A673 (cell line): ENCODE measurements at regions not wholly inside any gene's neighbourhood (a gene's known extent, or its start where the extent isn't known, plus 50 kb on each side); places are given as distances from the start of the nearest gene placed in this dataset.
A peak's percentile ranks its signal among the peaks of the same experiment; 100 is the strongest.

Experiments used
- BruUV-seq: library from RNA; stranded (reverse); fragments of 400-500 nt; replicated peaks from 2 replicates; lab custom pipeline; 2021; lab: Mats Ljungman, UMichigan
- CTCF ChIA-PET: fragments of 300-600 bp; sonication (Branson Sonifier 250); formaldehyde crosslinking; loops from one replicate; lab custom pipeline; 2022; ENCODE audit warnings: antibody characterized with exemption; lab: Charles Lee
- POLR2A ChIA-PET: fragments of 300-600 bp; sonication (Branson Sonifier 250); formaldehyde crosslinking; loops from one replicate; lab custom pipeline; 2022; ENCODE audit warnings: antibody characterized with exemption; ENCODE audit not compliant: low non-redundant PET; lab: Charles Lee
- DNase-seq: peaks from one replicate; pipeline ENCODE4 v3.0.0-alpha.2; 2015; ENCODE audit warnings: low spot score
- H3K27ac ChIP-seq: fragments of 200-600 bp; sonication (generic); 2 replicates; pipeline ENCODE4 v1.5.1; 2016; ENCODE audit warnings: mixed run types, low read depth, mild to moderate bottlenecking, mixed read lengths, antibody characterized with exemption, low read length; ENCODE audit not compliant: poor library complexity, severe bottlenecking
- H3K27me3 ChIP-seq: fragments of 200-600 bp; sonication (generic); replicated peaks from 2 replicates; pipeline ENCODE4 v1.6.1; 2017; ENCODE audit warnings: mixed run types, low read depth, mild to moderate bottlenecking, mixed read lengths, antibody characterized with exemption, low read length; ENCODE audit not compliant: insufficient read depth, poor library complexity
- H3K36me3 ChIP-seq: fragments of 200-600 bp; sonication (generic); 2 replicates; pipeline ENCODE4 v1.6.1; 2016; ENCODE audit warnings: mixed run types, mild to moderate bottlenecking, mixed read lengths, antibody characterized with exemption, low read length; ENCODE audit not compliant: insufficient read depth, poor library complexity, severe bottlenecking
- H3K4me1 ChIP-seq: fragments of 200-600 bp; sonication (generic); 2 replicates; pipeline ENCODE4 v1.6.1; 2017; ENCODE audit warnings: mixed run types, mild to moderate bottlenecking, mixed read lengths, antibody characterized with exemption, low read length; ENCODE audit not compliant: insufficient read depth, poor library complexity, severe bottlenecking
- H3K4me3 ChIP-seq: fragments of 200-600 bp; sonication (generic); 2 replicates; pipeline ENCODE4 v1.5.1; 2016; ENCODE audit warnings: low read depth, mixed run types, mild to moderate bottlenecking, mixed read lengths, low read length; ENCODE audit not compliant: poor library complexity, severe bottlenecking
- H3K9me3 ChIP-seq: fragments of 200-600 bp; sonication (generic); 2 replicates; pipeline ENCODE4 v1.6.1; 2016; ENCODE audit warnings: mixed run types, low read depth, mild to moderate bottlenecking, mixed read lengths, antibody characterized with exemption, low read length; ENCODE audit not compliant: poor library complexity, severe bottlenecking
- EZH2 ChIP-seq: fragments of 200-600 bp; sonication (generic); IDR thresholded peaks from 2 replicates; pipeline ENCODE4 v1.6.1; 2017; ENCODE audit warnings: borderline replicate concordance, low read depth, mild to moderate bottlenecking, mixed read lengths, antibody characterized with exemption, low read length; ENCODE audit not compliant: poor library complexity, severe bottlenecking
- intact Hi-C: fragments of 100-400 bp; cut with micrococcal nuclease; formaldehyde crosslinking; loops from one replicate; pipeline ENCODE4 v1.10.0; 2022; ENCODE audit not compliant: unreplicated experiment
- TF ChIP-seq, protein P1 (sequence below): fragments of 300-800, 200-600 bp; sonication (generic); conservative IDR thresholded peaks from 2 replicates; pipeline ENCODE4 v1.5.1; 2017; ENCODE audit warnings: low read depth, mild to moderate bottlenecking, antibody characterized with exemption, low read length, moderate library complexity, mixed read lengths

DNA sequence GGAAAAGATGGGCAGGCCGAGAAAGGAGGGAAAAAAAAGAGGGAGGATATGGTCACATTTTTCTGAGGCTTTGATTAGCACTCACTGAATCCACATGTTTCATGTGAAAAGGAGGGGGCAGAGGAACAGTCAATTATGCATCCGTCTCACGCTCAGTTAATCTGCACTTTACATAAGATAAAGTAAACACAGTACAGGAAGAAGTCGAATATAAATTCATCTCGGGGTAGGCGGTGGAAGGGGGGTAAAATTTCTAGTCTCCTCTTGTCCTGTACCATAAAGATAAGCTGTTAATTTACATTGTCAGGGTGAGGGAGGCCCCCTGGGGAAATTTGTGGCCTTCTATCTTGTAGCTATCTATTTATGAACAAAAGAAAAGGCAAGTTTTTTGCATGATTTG, 73.1 kb upstream of the CES5A start:
- DNase-seq = peak; percentile 4
- no TSS peak for BruUV-seq
- CTCF ChIA-PET = no interaction called here
- Histone ChIP-seq H3K9me3 (peaks cover 4% of the 10 kb centered on the region), H3K4me1 (no peaks in the 10 kb centered on the region), H3K36me3 (no peaks in the 10 kb centered on the region), H3K27ac (no peak overlapping the region), H3K4me3 (no peak overlapping the region), H3K27me3 (peaks cover 13% of the 10 kb centered on the region)
- POLR2A ChIA-PET = no interaction called here
- intact Hi-C loops = no loop called here
- no peak for TF ChIP-seq EZH2
- TF ChIP-seq, protein P1, sequence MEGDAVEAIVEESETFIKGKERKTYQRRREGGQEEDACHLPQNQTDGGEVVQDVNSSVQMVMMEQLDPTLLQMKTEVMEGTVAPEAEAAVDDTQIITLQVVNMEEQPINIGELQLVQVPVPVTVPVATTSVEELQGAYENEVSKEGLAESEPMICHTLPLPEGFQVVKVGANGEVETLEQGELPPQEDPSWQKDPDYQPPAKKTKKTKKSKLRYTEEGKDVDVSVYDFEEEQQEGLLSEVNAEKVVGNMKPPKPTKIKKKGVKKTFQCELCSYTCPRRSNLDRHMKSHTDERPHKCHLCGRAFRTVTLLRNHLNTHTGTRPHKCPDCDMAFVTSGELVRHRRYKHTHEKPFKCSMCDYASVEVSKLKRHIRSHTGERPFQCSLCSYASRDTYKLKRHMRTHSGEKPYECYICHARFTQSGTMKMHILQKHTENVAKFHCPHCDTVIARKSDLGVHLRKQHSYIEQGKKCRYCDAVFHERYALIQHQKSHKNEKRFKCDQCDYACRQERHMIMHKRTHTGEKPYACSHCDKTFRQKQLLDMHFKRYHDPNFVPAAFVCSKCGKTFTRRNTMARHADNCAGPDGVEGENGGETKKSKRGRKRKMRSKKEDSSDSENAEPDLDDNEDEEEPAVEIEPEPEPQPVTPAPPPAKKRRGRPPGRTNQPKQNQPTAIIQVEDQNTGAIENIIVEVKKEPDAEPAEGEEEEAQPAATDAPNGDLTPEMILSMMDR = no peak

DNA sequence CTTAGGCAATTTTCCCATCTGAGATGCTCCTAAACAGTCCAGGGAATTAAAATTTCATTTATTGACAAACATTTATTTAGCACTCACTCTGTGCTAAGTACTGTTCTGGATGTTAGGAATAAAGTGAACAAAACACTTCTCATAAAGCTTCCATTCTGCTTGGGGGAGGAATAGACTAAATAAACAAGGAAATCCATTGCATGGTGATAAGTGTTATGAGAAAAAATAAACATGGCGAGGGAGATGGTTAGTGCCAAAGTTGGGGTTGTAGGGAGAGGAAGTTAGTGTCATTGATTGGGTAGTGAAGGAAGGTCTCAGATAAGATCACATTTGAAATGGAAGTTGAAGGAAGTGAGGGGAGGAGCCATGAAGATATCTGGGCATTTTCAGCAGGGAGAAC, 72.2 kb upstream of the CES5A start:
- no peak overlapping the region for H3K4me3 ChIP-seq
- intact Hi-C loops = no loop called here
- peaks cover 9% of the 10 kb centered on the region for H3K27me3 ChIP-seq
- H3K4me1 ChIP-seq = no peaks in the 10 kb centered on the region
- TF ChIP-seq EZH2 = no peak
- TF ChIP-seq, protein P1 = no peak
- peaks cover 4% of the 10 kb centered on the region for H3K9me3 ChIP-seq
- ChIA-PET CTCF (no interaction called here), POLR2A (no interaction called here)
- no peak overlapping the region for H3K27ac ChIP-seq
- no TSS peak for BruUV-seq
- no peak for DNase-seq
- H3K36me3 ChIP-seq = no peaks in the 10 kb centered on the region

DNA sequence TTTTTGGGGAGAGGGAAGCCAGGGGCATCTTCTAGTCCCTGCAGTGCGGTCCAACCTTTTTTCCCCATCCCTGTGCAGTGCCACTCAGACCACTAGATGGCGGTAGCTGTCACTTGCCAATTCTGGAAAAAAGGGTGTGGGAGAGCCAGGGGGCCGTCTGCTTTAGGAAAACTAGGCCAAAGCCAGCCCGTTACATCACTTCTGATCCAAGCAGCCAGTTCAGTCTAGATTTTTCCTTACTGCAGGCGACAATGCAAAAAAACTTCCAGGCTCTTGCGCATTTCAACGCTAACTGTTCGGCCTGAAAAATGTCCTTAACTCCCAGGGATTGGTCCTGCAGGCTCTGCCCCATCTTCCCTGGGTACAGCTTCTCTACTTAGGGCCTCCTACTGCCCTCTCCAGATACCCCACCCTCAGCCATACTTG, 69.2 kb upstream of the CES5A start:
- ChIA-PET CTCF (interaction anchor here (0.6 to 1.3 kb wide), 2 partner anchors 374 to 516 kb away, joined by 3 read pairs; no protein-coding TSS in a partner anchor), POLR2A (no interaction called here)
- intact Hi-C loops = loop anchor here (1.0 to 5.0 kb wide), 2 partner anchors 374 to 758 kb away; no protein-coding TSS in a partner anchor
- DNase-seq = peak; percentile 73
- BruUV-seq = no TSS peak
- Histone ChIP-seq H3K27me3 (peaks cover 12% of the 10 kb centered on the region), H3K9me3 (no peaks in the 10 kb centered on the region), H3K4me3 (no peak overlapping the region), H3K4me1 (no peaks in the 10 kb centered on the region), H3K27ac (no peak overlapping the region), H3K36me3 (no peaks in the 10 kb centered on the region)
- TF ChIP-seq, protein P1 = peak; percentile 91
- no peak for TF ChIP-seq EZH2
